ENCODE measurements at regions not wholly inside any gene's neighbourhood (a gene's known extent, or its start where the extent isn't known, plus 50 kb on each side); places are given as distances from the start of the nearest gene placed in this dataset.

DNA sequence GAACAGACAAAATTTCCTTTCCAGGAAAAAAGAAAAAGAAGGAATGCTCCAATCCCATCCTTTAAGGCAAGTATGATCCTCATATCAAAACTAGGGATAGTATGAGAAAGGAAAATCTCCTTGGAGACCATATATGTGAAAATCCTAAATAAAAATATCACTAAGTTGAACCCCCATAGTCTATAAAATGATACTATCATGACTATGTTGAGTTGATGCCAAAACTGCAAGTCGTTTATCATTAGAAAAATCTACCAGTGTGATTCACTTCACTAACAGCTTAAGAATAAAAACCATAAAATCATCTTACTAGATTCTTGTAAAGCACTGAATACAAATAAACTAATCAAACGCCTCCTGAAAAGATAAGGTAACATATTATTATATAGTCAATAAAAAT is 76.6 kb upstream of the STXBP5 start:
- no peak overlapping the region for H3K27ac Mint-ChIP-seq
- H3K4me3 Mint-ChIP-seq: no peak overlapping the region
- ATAC-seq (replicated peaks) (no peak), DNase-seq (no peak)
- H3K4me1 Mint-ChIP-seq (ENCODE audit: low read depth in 2 of 2): no peaks in the 10 kb centered on the region
- H3K36me3 Mint-ChIP-seq (ENCODE audit: insufficient read depth): no peaks in the 10 kb centered on the region
- H3K27me3 Mint-ChIP-seq: peaks cover 23 to 34% of the 10 kb centered on the region in 2 donors
- H3K9me3 Mint-ChIP-seq: no peaks in the 10 kb centered on the region

- no peaks in the 10 kb centered on the region for H3K9me3 Mint-ChIP-seq
- DNase-seq: no peak
Observed at GRCh38 chr6:147128056-147128455, 76.2 kb upstream of the STXBP5 start.

DNA sequence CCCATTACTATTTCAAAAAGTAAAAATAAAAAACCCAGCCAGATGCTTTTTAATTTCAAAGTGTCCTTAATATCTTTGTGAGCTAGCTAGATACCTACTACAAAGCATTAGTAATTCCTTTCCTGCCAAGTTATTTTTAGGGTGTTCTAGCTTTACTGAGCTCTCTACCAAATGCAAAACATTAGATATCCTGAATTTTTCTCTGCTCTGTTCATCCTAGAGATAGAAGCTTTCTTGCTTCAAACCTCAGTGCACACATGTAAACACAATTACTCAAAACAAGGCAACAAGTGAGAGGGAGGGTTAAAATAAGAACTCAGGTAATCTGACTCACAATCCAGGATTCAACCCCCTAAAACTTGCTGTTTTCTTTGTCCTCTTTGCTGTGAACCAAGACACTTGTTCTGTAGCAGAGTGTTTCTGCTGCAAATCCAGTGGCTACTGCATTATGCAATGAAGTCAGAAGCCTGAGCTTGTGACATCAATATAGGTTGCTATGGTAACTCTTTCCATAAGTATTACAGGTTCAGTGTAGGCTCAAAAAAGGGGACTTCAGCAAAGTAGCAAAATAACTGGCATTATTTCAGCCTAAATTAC is 72.6 kb upstream of the STXBP5 start:
- Mint-ChIP-seq H3K4me3 (no peak overlapping the region), H3K27me3 (peaks cover 18 to 19% of the 10 kb centered on the region in 2 donors)
- no peak for ATAC-seq (replicated peaks)

More at GRCh38 chr6:147128056-147128455, 76.2 kb upstream of the STXBP5 start:
- H3K27me3 Mint-ChIP-seq: peaks cover 18 to 30% of the 10 kb centered on the region in 2 donors
- H3K4me3 Mint-ChIP-seq: no peak overlapping the region
- H3K4me1 Mint-ChIP-seq (ENCODE audit: low read depth in 2 of 2): no peaks in the 10 kb centered on the region
- no peak overlapping the region for H3K27ac Mint-ChIP-seq
- ATAC-seq (replicated peaks): no peak
- no peaks in the 10 kb centered on the region for H3K36me3 Mint-ChIP-seq (ENCODE audit: insufficient read depth)

DNA sequence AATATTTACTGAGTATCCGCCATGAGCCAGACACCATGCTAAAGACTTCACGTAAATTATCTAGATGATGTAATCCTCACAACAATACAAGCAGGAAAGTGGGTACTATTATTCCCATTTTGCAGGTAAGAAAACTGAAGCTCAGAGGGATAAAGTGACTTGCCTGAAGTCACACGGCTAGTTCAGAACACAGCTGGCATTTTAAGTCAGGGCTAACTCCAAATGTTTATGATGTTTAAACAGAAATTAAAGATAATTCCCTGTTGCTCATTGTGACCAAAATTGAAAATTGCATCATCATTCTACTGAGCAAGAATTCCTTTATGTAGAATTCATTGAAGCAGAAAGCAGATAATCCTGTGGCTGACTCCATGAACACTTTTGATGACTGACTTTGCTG is 71.3 kb upstream of the STXBP5 start:
- no peak overlapping the region for H3K27ac Mint-ChIP-seq
- no peaks in the 10 kb centered on the region for H3K9me3 Mint-ChIP-seq
- DNase-seq: no peak
- peaks cover 10 to 13% of the 10 kb centered on the region in 2 donors for H3K27me3 Mint-ChIP-seq
- H3K4me3 Mint-ChIP-seq: no peak overlapping the region
- no peaks in the 10 kb centered on the region for H3K36me3 Mint-ChIP-seq (ENCODE audit: insufficient read depth)
- H3K4me1 Mint-ChIP-seq (ENCODE audit: low read depth in 2 of 2): no peaks in the 10 kb centered on the region
- ATAC-seq (replicated peaks): no peak

More for the DNA sequence above, 72.6 kb upstream of the STXBP5 start:
- DNase-seq: no peak
- H3K4me1 Mint-ChIP-seq (ENCODE audit: low read depth in 2 of 2): no peaks in the 10 kb centered on the region
- H3K27ac Mint-ChIP-seq: no peak overlapping the region
- no peaks in the 10 kb centered on the region for H3K36me3 Mint-ChIP-seq (ENCODE audit: insufficient read depth)
- no peaks in the 10 kb centered on the region for H3K9me3 Mint-ChIP-seq

DNA sequence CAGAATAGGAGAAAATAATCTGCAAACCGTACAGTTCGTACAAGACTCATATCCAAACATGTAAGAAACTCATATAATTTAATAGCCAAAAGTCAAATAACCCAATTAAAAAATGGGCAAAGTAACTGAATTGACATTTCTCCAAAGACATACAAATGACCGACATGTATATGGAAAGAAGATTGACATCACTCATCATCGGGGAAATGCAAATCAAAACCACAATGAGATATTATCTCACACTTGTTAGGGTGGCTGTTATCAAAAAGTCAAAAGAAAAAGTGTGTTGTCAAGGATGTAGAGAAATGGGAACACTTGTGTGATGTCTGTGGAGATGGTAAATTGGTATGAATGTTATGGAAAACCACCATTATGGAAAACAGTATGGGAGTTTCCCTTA is 70.5 kb upstream of the STXBP5 start:
- H3K27ac Mint-ChIP-seq: no peak overlapping the region
- H3K36me3 Mint-ChIP-seq (ENCODE audit: insufficient read depth): no peaks in the 10 kb centered on the region
- no peaks in the 10 kb centered on the region for H3K9me3 Mint-ChIP-seq
- H3K27me3 Mint-ChIP-seq: peaks cover 10 to 13% of the 10 kb centered on the region in 2 donors
- no peak for DNase-seq
- no peak for ATAC-seq (replicated peaks)
- no peak overlapping the region for H3K4me3 Mint-ChIP-seq
- no peaks in the 10 kb centered on the region for H3K4me1 Mint-ChIP-seq (ENCODE audit: low read depth in 2 of 2)

- H3K36me3 Mint-ChIP-seq (ENCODE audit: insufficient read depth): no peaks in the 10 kb centered on the region
- H3K4me3 Mint-ChIP-seq: no peak overlapping the region
- H3K4me1 Mint-ChIP-seq (ENCODE audit: low read depth in 2 of 2): no peaks in the 10 kb centered on the region
- DNase-seq (no peak), ATAC-seq (replicated peaks) (no peak)
- H3K27ac Mint-ChIP-seq: no peak overlapping the region
- no peaks in the 10 kb centered on the region for H3K9me3 Mint-ChIP-seq
- H3K27me3 Mint-ChIP-seq: peaks cover 10 to 13% of the 10 kb centered on the region in 2 donors
Observed at GRCh38 chr6:147135211-147135681, 69.0 kb upstream of the STXBP5 start.

- Mint-ChIP-seq H3K27me3 (peaks cover 10 to 13% of the 10 kb centered on the region in 2 donors), H3K9me3 (no peaks in the 10 kb centered on the region)
Observed at GRCh38 chr6:147136057-147136456, 68.2 kb upstream of the STXBP5 start.

GRCh38 chr6:147137986-147138385 is 66.2 kb upstream of the STXBP5 start:
- Mint-ChIP-seq H3K27ac (no peak overlapping the region), H3K9me3 (no peaks in the 10 kb centered on the region), H3K4me1 (ENCODE audit: low read depth in 2 of 2) (no peaks in the 10 kb centered on the region), H3K27me3 (peaks cover 10 to 13% of the 10 kb centered on the region in 2 donors), H3K4me3 (no peak overlapping the region), H3K36me3 (ENCODE audit: insufficient read depth) (no peaks in the 10 kb centered on the region)
- ATAC-seq (replicated peaks) (no peak), DNase-seq (no peak)

More at GRCh38 chr6:147136057-147136456, 68.2 kb upstream of the STXBP5 start:
- Mint-ChIP-seq H3K36me3 (ENCODE audit: insufficient read depth) (no peaks in the 10 kb centered on the region), H3K27ac (no peak overlapping the region), H3K4me3 (no peak overlapping the region), H3K4me1 (ENCODE audit: low read depth in 2 of 2) (no peaks in the 10 kb centered on the region)
- DNase-seq: no peak
- ATAC-seq (replicated peaks): no peak

- no peak for DNase-seq
- Mint-ChIP-seq H3K27ac (no peak overlapping the region), H3K4me3 (no peak overlapping the region), H3K4me1 (ENCODE audit: low read depth in 2 of 2) (no peaks in the 10 kb centered on the region), H3K36me3 (ENCODE audit: insufficient read depth) (no peaks in the 10 kb centered on the region), H3K27me3 (peaks cover 10 to 13% of the 10 kb centered on the region in 2 donors), H3K9me3 (no peaks in the 10 kb centered on the region)
- no peak for ATAC-seq (replicated peaks)
Observed at GRCh38 chr6:147138835-147139234, 65.4 kb upstream of the STXBP5 start.

- Mint-ChIP-seq H3K9me3 (no peaks in the 10 kb centered on the region), H3K4me1 (ENCODE audit: low read depth in 2 of 2) (no peaks in the 10 kb centered on the region), H3K4me3 (no peak overlapping the region), H3K27ac (no peak overlapping the region), H3K27me3 (no peaks in the 10 kb centered on the region), H3K36me3 (ENCODE audit: insufficient read depth) (no peaks in the 10 kb centered on the region)
- ATAC-seq (replicated peaks) (no peak), DNase-seq (no peak)
Observed at GRCh38 chr6:147141711-147142308, 62.4 kb upstream of the STXBP5 start.

GRCh38 chr6:147142684-147143245 is 61.5 kb upstream of the STXBP5 start:
- Mint-ChIP-seq H3K36me3 (ENCODE audit: insufficient read depth) (no peaks in the 10 kb centered on the region), H3K4me1 (ENCODE audit: low read depth in 2 of 2) (no peaks in the 10 kb centered on the region), H3K27ac (no peak overlapping the region), H3K27me3 (no peaks in the 10 kb centered on the region), H3K9me3 (no peaks in the 10 kb centered on the region), H3K4me3 (no peak overlapping the region)
- ATAC-seq (replicated peaks) (no peak), DNase-seq (no peak)

DNA sequence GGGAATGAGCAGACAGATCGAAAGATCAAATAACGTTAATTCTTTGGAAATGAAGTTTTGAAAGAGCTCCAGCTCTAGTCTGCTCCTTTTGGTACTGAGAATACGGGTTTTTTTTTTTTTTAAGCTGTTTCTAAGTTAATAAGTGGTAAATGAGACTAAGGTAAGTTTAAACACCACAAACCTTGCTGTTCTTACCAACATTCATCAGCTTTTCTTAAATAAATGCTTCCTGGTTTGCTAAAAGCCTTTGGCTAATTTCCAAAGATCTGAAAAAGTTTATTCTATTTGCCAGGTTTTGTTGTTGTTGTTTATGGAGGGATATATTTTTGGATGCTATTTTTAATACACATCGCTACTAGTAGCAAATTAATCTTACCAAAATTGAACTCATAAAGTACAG is 55.1 kb upstream of the STXBP5 start:
- no peaks in the 10 kb centered on the region for H3K9me3 Mint-ChIP-seq

DNA sequence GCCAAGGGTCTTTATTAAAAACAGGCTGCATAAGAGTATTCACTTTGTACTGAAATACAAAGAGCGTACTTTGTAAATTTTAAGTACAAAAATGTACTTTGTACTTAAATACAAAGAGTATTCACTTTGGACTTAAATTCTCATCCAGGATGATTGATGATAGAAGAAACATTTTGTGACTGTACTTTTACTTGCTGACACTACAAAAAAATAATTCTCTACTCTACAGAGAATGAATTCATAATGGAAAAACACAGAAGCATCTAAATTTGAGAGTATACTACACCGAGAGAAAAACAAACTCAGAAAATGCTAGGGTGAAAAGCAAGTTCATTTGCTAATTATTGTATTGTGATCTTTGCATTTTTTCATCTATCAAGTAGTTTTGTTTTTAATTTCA is 54.4 kb upstream of the STXBP5 start:
- H3K27me3 Mint-ChIP-seq: peaks cover 0 to 14% of the 10 kb centered on the region in 2 donors
- no peak overlapping the region for H3K27ac Mint-ChIP-seq
- H3K4me3 Mint-ChIP-seq: no peak overlapping the region
- ATAC-seq (replicated peaks) (no peak), DNase-seq (no peak)
- no peaks in the 10 kb centered on the region for H3K4me1 Mint-ChIP-seq (ENCODE audit: low read depth in 2 of 2)
- no peaks in the 10 kb centered on the region for H3K36me3 Mint-ChIP-seq (ENCODE audit: insufficient read depth)
- no peaks in the 10 kb centered on the region for H3K9me3 Mint-ChIP-seq

More for the DNA sequence above, 55.1 kb upstream of the STXBP5 start:
- no peak overlapping the region for H3K4me3 Mint-ChIP-seq
- no peak overlapping the region for H3K27ac Mint-ChIP-seq
- DNase-seq (no peak), ATAC-seq (replicated peaks) (no peak)
- H3K4me1 Mint-ChIP-seq (ENCODE audit: low read depth in 2 of 2): no peaks in the 10 kb centered on the region
- H3K36me3 Mint-ChIP-seq (ENCODE audit: insufficient read depth): no peaks in the 10 kb centered on the region
- H3K27me3 Mint-ChIP-seq: peaks cover 0 to 14% of the 10 kb centered on the region in 2 donors

DNA sequence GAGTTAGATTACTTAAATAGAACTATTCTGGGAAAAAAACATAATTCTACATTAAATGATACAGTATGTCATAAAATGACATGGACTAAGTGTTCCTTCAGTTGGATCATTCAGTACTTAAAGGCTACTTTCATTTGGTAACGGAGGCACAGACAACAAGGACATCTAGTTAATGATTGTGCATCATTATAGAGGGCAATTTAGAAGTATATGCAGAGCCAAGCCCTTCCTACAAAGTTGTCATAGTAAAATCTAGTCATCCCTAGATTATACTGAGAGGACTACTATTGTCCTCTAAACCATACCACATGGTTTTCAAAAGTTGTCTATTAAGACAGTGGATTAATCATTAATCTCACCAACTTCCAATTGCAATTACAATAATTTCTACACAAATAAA is 53.9 kb upstream of the STXBP5 start:
- no peak for DNase-seq
- Mint-ChIP-seq H3K4me3 (no peak overlapping the region), H3K36me3 (ENCODE audit: insufficient read depth) (no peaks in the 10 kb centered on the region), H3K4me1 (ENCODE audit: low read depth in 2 of 2) (no peaks in the 10 kb centered on the region), H3K27me3 (peaks cover 0 to 14% of the 10 kb centered on the region in 2 donors), H3K9me3 (no peaks in the 10 kb centered on the region), H3K27ac (no peak overlapping the region)
- ATAC-seq (replicated peaks): no peak
